B cell (primary cell): ENCODE measurements at regions not wholly inside any gene's neighbourhood (a gene's known extent, or its start where the extent isn't known, plus 50 kb on each side); places are given as distances from the start of the nearest gene placed in this dataset.

Experiments
- ATAC-seq: fragments of 200-7000 bp; cut with Tn5 transposase; one replicate; pipeline ENCODE4 v1.10.0; 2021; ENCODE audit warnings: low read depth, mild to moderate bottlenecking, moderate number of reproducible peaks, moderate library complexity
- CTCF ChIA-PET: fragments of 350-600 bp; sonication (Branson Sonifier 250); formaldehyde crosslinking; loops from one replicate; lab custom pipeline; 2021; ENCODE audit warnings: antibody characterized with exemption, inconsistent platforms; lab: Charles Lee
- POLR2A ChIA-PET: fragments of 350-600 bp; sonication (Branson Sonifier 250); formaldehyde crosslinking; loops from one replicate; lab custom pipeline; 2021; ENCODE audit warnings: antibody characterized with exemption; lab: Charles Lee
- DNase-seq: peaks from one replicate; pipeline ENCODE4 v3.0.0; 2013
- H2AFZ ChIP-seq: 2 replicates; pipeline ENCODE4 v1.6.1; 2012; ENCODE audit warnings: mild to moderate bottlenecking, low read depth, low read length; ENCODE audit not compliant: insufficient read depth, poor library complexity, severe bottlenecking
- H3K27ac ChIP-seq, 2 donors: 1 replicate in 1 of 2; 2 replicates in 1 of 2; pipeline ENCODE4 v1.5.1; 2012 to 2013; ENCODE audit warnings: low read length in 2 of 2, mild to moderate bottlenecking in 2 of 2, moderate library complexity in 1 of 2
- H3K27me3 ChIP-seq, 4 experiments: fragments of 200-600 bp in 1 of 4; sonication (generic) in 1 of 4; replicated peaks in 1 of 4; 1 replicate in 2 of 4; 2 replicates in 2 of 4; pipeline versions ENCODE4 v1.6.1 to v1.7.0; 2013 to 2016; ENCODE audit warnings: low read length in 3 of 4, mild to moderate bottlenecking in 2 of 4, mixed read lengths in 1 of 4, moderate library complexity in 1 of 4; ENCODE audit not compliant: insufficient read depth in 4 of 4, control insufficient read depth in 3 of 4; ENCODE audit errors: control extremely low read depth in 1 of 4
- H3K36me3 ChIP-seq, 2 experiments: replicated peaks in 1 of 2; 1 replicate in 1 of 2; 2 replicates in 1 of 2; pipeline versions ENCODE4 v1.6.1 to v1.7.1; 2013; ENCODE audit warnings: low read length in 1 of 2; ENCODE audit not compliant: insufficient read depth in 2 of 2, control insufficient read depth in 1 of 2; ENCODE audit errors: control extremely low read depth in 1 of 2, extremely low read depth in 1 of 2
- H3K4me1 ChIP-seq, 2 donors: fragments of 200-600 bp in 1 of 2; sonication (generic) in 1 of 2; 1 replicate in 1 of 2; 2 replicates in 1 of 2; pipeline versions ENCODE4 v1.5.1 to v1.6.1; 2013 to 2017; ENCODE audit warnings: low read length in 2 of 2; ENCODE audit not compliant: control insufficient read depth in 2 of 2, insufficient read depth in 2 of 2
- H3K4me2 ChIP-seq: replicated peaks from 2 replicates; pipeline ENCODE3; 2012; ENCODE audit warnings: mild to moderate bottlenecking, low read depth, low read length; ENCODE audit not compliant: poor library complexity, severe bottlenecking
- H3K4me3 ChIP-seq, 5 experiments: fragments of 200-600 bp in 1 of 5; sonication (generic) in 1 of 5; 1 replicate in 3 of 5; 2 replicates in 2 of 5; pipeline versions ENCODE4 v1.5.1 to v1.7.0; 2011 to 2016; ENCODE audit warnings: low read length in 4 of 5, mild to moderate bottlenecking in 4 of 5, low read depth in 2 of 5, control low read depth in 1 of 5, moderate library complexity in 1 of 5; ENCODE audit not compliant: insufficient read depth in 1 of 5; ENCODE audit errors: control extremely low read depth in 1 of 5, extremely low read depth in 1 of 5
- H3K79me2 ChIP-seq: fragments of 200-600 bp; sonication (generic); one replicate; pipeline ENCODE4 v1.6.0; 2016; ENCODE audit warnings: low read length; ENCODE audit not compliant: control insufficient read depth, insufficient read depth
- H3K9ac ChIP-seq: fragments of 200-600 bp; sonication (generic); 2 replicates; pipeline ENCODE4 v1.6.1; 2017; ENCODE audit warnings: mild to moderate bottlenecking, low read length, moderate library complexity
- H3K9me3 ChIP-seq, 3 donors: one replicate each; pipeline versions ENCODE4 v1.6.1 to v1.7.1; 2013; ENCODE audit warnings: low read length in 2 of 3; ENCODE audit not compliant: control insufficient read depth in 2 of 3, insufficient read depth in 1 of 3; ENCODE audit errors: control extremely low read depth in 1 of 3
- H4K20me1 ChIP-seq: 2 replicates; pipeline ENCODE4 v1.6.0; 2012; ENCODE audit warnings: mild to moderate bottlenecking, low read length; ENCODE audit not compliant: insufficient read depth, control insufficient read depth, poor library complexity, severe bottlenecking
- H3K27ac Mint-ChIP-seq: one replicate; pipeline ENCODE4 v1.8.0; 2021; ENCODE audit warnings: mixed read lengths
- H3K27me3 Mint-ChIP-seq: one replicate; pipeline ENCODE4 v1.8.0; 2021; ENCODE audit warnings: mixed read lengths
- H3K4me1 Mint-ChIP-seq: one replicate; pipeline ENCODE4 v1.8.0; 2021; ENCODE audit warnings: mixed read lengths
- H3K4me3 Mint-ChIP-seq: one replicate; pipeline ENCODE4 v1.8.0; 2021; ENCODE audit warnings: mixed read lengths
- H3K9me3 Mint-ChIP-seq: one replicate; pipeline ENCODE4 v1.8.0; 2022; ENCODE audit warnings: mixed read lengths; ENCODE audit not compliant: insufficient read depth
- EZH2 ChIP-seq: IDR thresholded peaks from 2 replicates; pipeline ENCODE4 v1.6.1; 2012; ENCODE audit warnings: borderline replicate concordance, low read depth, mild to moderate bottlenecking, moderate library complexity, low read length; ENCODE audit not compliant: insufficient read depth, poor library complexity, severe bottlenecking
- WGBS: methylation state at CpG from one replicate; pipeline ENCODE4 v1.1.5; 2013; ENCODE audit warnings: missing lambda C conversion rate; ENCODE audit not compliant: insufficient coverage; 5-methylcytosine and 5-hydroxymethylcytosine counted together
- intact Hi-C: fragments of 100-400 bp; cut with micrococcal nuclease; formaldehyde crosslinking; loops from one replicate; pipeline ENCODE4 v1.10.0; 2022
- TF ChIP-seq, protein P1 (sequence below): fragments of 200-600 bp; IDR thresholded peaks from one replicate; pipeline ENCODE4 v1.8.0; 2022; ENCODE audit warnings: antibody characterized with exemption, mild to moderate bottlenecking

DNA sequence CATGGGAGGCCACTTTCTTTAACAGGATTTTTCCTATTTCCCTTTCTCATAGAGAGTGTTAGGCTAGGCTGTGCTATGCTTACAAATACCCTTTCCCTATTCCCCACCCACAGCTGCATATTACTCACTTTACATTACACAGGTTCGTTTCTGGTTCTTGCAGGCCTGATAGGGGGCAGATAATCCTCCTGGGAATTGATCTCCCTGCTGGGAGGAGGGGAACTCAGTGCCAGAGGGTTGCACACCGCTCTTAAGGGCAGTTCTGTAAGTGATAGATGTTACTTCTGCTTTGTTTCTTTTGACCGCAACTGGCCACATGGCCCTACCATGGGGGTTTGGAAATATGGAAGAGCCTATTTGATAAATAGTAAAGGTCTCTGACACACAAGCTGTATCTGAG is 54.0 kb upstream of the NTRK2 start:
- Histone ChIP-seq H3K36me3 (no peaks in the 10 kb centered on the region), H3K9me3 (peaks cover 0 to 3% (median 2%) of the 10 kb centered on the region in 3 donors), H3K27ac (no peak overlapping the region), H3K9ac (no peak overlapping the region), H3K4me1 (no peaks in the 10 kb centered on the region), H3K4me3 (no peak overlapping the region), H3K79me2 (no peaks in the 10 kb centered on the region), H2AFZ (no peak overlapping the region), H4K20me1 (no peaks in the 10 kb centered on the region), H3K4me2 (no peak overlapping the region), H3K27me3 (no peaks in the 10 kb centered on the region)
- ChIA-PET CTCF (no interaction called here), POLR2A (no interaction called here)
- TF ChIP-seq, protein P1, sequence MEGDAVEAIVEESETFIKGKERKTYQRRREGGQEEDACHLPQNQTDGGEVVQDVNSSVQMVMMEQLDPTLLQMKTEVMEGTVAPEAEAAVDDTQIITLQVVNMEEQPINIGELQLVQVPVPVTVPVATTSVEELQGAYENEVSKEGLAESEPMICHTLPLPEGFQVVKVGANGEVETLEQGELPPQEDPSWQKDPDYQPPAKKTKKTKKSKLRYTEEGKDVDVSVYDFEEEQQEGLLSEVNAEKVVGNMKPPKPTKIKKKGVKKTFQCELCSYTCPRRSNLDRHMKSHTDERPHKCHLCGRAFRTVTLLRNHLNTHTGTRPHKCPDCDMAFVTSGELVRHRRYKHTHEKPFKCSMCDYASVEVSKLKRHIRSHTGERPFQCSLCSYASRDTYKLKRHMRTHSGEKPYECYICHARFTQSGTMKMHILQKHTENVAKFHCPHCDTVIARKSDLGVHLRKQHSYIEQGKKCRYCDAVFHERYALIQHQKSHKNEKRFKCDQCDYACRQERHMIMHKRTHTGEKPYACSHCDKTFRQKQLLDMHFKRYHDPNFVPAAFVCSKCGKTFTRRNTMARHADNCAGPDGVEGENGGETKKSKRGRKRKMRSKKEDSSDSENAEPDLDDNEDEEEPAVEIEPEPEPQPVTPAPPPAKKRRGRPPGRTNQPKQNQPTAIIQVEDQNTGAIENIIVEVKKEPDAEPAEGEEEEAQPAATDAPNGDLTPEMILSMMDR: no peak
- no peak for TF ChIP-seq EZH2
- intact Hi-C loops: no loop called here
- 67% methylated on average over 1 of the region's 3 CpGs for WGBS
- Mint-ChIP-seq H3K27ac (no peak overlapping the region), H3K4me3 (no peak overlapping the region), H3K27me3 (no peaks in the 10 kb centered on the region), H3K9me3 (no peaks in the 10 kb centered on the region), H3K4me1 (no peaks in the 10 kb centered on the region)
- DNase-seq: no peak
- no peak for ATAC-seq

DNA sequence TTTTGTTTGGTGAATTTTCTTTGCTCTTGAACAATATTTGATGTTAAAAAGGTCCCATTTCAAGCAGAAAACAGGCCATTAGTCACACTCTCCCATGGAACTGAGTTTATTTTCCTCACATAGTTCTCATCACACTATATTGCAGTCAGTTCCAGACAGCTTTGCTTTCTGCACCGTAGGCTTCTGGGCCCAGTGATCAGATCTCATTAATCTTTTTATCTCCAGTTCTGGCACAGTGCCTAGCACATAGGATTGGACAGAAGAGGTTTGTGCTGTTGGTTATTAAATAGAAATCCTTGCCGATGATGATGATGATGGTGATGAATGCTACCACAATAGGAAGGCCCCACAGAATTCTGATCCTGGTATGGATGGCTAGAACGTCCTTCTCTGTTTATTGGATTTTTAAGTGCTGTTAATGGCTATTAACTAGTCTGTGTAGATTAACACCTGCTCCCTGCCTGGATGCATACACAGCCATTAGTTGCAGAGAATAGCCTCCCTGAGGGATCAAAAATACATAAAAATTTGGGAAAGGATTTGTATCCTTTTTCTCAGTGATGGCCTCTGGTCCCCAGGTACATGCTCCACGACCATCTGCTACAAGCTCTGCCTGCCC is 52.0 kb upstream of the NTRK2 start:
- ChIA-PET CTCF (no interaction called here), POLR2A (no interaction called here)
- ATAC-seq: no peak
- intact Hi-C loops: no loop called here
- H3K9me3 Mint-ChIP-seq: no peaks in the 10 kb centered on the region
- H3K4me3 ChIP-seq: no peak overlapping the region
- H3K9ac ChIP-seq: no peak overlapping the region
- H3K4me1 Mint-ChIP-seq: no peaks in the 10 kb centered on the region
- no peak overlapping the region for H3K27ac ChIP-seq
- no peak overlapping the region for H3K27ac Mint-ChIP-seq
- no peaks in the 10 kb centered on the region for H3K27me3 ChIP-seq
- no peak overlapping the region for H3K4me2 ChIP-seq
- TF ChIP-seq, protein P1: no peak
- TF ChIP-seq EZH2: no peak
- no peaks in the 10 kb centered on the region for H3K36me3 ChIP-seq
- H4K20me1 ChIP-seq: no peaks in the 10 kb centered on the region
- 80% methylated on average over 2 of the region's 4 CpGs for WGBS
- H3K4me3 Mint-ChIP-seq: no peak overlapping the region
- no peak for DNase-seq
- H3K79me2 ChIP-seq: no peaks in the 10 kb centered on the region
- H2AFZ ChIP-seq: no peak overlapping the region
- peaks cover 1% of the 10 kb centered on the region for H3K27me3 Mint-ChIP-seq
- no peaks in the 10 kb centered on the region for H3K4me1 ChIP-seq
- no peaks in the 10 kb centered on the region for H3K9me3 ChIP-seq
